PC-3 (cell line): ENCODE measurements at regions not wholly inside any gene's neighbourhood (a gene's known extent, or its start where the extent isn't known, plus 50 kb on each side); places are given as distances from the start of the nearest gene placed in this dataset.

ENCODE experiments used
- EZH2 ChIP-seq: fragments of 300-600 bp; sonication (generic); IDR thresholded peaks from one replicate; pipeline ENCODE4 v1.6.1; 2017; ENCODE audit warnings: antibody characterized with exemption, mild to moderate bottlenecking, low read length; ENCODE audit not compliant: unreplicated experiment
- EZH2phosphoT487 ChIP-seq: fragments of 300-600 bp; sonication (generic); IDR thresholded peaks from 2 replicates; pipeline ENCODE4 v1.6.1; 2018; ENCODE audit warnings: mild to moderate bottlenecking, antibody characterized with exemption, low read length, borderline replicate concordance
- TF ChIP-seq, protein P1 (sequence below): fragments of 300-600 bp; sonication (generic); conservative IDR thresholded peaks from 2 replicates; pipeline ENCODE4 v1.5.1; 2017; ENCODE audit warnings: antibody characterized with exemption, low read depth, mild to moderate bottlenecking, low read length

DNA sequence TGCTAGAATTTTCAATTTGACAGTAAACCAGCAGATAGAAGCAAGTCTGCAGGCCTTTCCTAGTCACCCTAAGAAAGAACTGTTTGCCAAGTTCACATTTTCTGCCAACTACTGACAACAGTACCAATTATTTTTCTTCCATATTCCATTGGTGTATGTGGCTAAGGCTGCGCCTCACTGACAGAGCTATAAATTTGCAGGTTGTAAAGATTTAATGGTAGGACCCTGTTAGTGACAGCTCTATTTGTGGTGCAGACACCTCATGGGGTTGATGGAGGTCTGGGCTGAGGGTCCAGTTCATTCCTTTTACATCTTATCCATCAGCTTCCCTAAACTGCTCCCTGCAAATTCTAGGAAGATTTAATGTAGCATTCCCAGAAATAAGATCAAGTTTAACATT, 228.5 kb downstream of the FRK start:
- TF ChIP-seq, protein P1, sequence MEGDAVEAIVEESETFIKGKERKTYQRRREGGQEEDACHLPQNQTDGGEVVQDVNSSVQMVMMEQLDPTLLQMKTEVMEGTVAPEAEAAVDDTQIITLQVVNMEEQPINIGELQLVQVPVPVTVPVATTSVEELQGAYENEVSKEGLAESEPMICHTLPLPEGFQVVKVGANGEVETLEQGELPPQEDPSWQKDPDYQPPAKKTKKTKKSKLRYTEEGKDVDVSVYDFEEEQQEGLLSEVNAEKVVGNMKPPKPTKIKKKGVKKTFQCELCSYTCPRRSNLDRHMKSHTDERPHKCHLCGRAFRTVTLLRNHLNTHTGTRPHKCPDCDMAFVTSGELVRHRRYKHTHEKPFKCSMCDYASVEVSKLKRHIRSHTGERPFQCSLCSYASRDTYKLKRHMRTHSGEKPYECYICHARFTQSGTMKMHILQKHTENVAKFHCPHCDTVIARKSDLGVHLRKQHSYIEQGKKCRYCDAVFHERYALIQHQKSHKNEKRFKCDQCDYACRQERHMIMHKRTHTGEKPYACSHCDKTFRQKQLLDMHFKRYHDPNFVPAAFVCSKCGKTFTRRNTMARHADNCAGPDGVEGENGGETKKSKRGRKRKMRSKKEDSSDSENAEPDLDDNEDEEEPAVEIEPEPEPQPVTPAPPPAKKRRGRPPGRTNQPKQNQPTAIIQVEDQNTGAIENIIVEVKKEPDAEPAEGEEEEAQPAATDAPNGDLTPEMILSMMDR: no peak
- TF ChIP-seq EZH2 (no peak), EZH2phosphoT487 (no peak)
